SK-N-SH (cell line): ENCODE measurements at regions not wholly inside any gene's neighbourhood (a gene's known extent, or its start where the extent isn't known, plus 50 kb on each side); places are given as distances from the start of the nearest gene placed in this dataset.

Experiments used
- CHD2 ChIP-seq: fragments of 150-350 bp; IDR thresholded peaks from 2 replicates; pipeline ENCODE4 v1.6.1; 2018; ENCODE audit warnings: low read length; ENCODE audit not compliant: partially characterized antibody
- EP300 ChIP-seq, 2 experiments: IDR thresholded peaks; 2 replicates each; pipeline versions ENCODE4 v1.4.0 to v1.6.1; 2012; ENCODE audit warnings: borderline replicate concordance in 1 of 2, low read depth in 1 of 2, low read length in 1 of 2
- FOSL2 ChIP-seq: IDR thresholded peaks from 2 replicates; pipeline ENCODE4 v1.4.0; 2012; ENCODE audit warnings: low read depth, mild to moderate bottlenecking, moderate library complexity, borderline replicate concordance
- RCOR1 ChIP-seq: fragments of 150-350 bp; IDR thresholded peaks from 2 replicates; pipeline ENCODE4 v1.6.1; 2017; ENCODE audit warnings: antibody characterized with exemption, low read length
- SMC3 ChIP-seq: IDR thresholded peaks from 2 replicates; pipeline ENCODE4 v1.6.1; 2012; ENCODE audit warnings: low read depth, low read length, improper control_type of control experiment
- TF ChIP-seq, protein P1 (sequence below): fragments of 200-600 bp; sonication (generic); IDR thresholded peaks from 2 replicates; pipeline ENCODE4 v1.6.1; 2017; ENCODE audit warnings: antibody characterized with exemption, mild to moderate bottlenecking, moderate library complexity
- TF ChIP-seq, protein P2 (sequence below): IDR thresholded peaks from 2 replicates; pipeline ENCODE4 v1.4.0; 2012; ENCODE audit warnings: low read depth, borderline replicate concordance
- TF ChIP-seq, protein P3 (sequence below): IDR thresholded peaks from 2 replicates; pipeline ENCODE4 v1.4.0; 2012; ENCODE audit warnings: low read depth

DNA sequence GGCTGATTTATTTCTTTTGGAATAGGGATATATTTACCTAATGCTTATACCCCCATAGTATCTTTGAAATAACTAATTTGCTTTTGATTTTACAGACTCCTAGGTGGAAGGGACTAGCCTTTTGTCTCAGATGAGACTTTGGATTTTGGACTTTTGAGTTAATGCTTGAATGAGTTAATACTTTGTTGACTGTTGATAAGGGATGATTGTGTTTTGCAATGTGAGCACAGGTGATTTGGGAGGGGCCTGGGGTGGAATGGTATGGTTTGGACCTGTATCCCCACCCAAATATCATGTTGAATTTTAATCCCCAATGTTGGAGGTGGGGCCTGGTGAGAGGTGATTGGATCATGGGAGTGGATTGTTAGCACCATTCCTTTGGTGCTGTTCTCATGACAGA is 117.4 kb upstream of the ZC4H2 start:
- TF ChIP-seq, protein P1, sequence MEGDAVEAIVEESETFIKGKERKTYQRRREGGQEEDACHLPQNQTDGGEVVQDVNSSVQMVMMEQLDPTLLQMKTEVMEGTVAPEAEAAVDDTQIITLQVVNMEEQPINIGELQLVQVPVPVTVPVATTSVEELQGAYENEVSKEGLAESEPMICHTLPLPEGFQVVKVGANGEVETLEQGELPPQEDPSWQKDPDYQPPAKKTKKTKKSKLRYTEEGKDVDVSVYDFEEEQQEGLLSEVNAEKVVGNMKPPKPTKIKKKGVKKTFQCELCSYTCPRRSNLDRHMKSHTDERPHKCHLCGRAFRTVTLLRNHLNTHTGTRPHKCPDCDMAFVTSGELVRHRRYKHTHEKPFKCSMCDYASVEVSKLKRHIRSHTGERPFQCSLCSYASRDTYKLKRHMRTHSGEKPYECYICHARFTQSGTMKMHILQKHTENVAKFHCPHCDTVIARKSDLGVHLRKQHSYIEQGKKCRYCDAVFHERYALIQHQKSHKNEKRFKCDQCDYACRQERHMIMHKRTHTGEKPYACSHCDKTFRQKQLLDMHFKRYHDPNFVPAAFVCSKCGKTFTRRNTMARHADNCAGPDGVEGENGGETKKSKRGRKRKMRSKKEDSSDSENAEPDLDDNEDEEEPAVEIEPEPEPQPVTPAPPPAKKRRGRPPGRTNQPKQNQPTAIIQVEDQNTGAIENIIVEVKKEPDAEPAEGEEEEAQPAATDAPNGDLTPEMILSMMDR = no peak
- TF ChIP-seq, protein P2, sequence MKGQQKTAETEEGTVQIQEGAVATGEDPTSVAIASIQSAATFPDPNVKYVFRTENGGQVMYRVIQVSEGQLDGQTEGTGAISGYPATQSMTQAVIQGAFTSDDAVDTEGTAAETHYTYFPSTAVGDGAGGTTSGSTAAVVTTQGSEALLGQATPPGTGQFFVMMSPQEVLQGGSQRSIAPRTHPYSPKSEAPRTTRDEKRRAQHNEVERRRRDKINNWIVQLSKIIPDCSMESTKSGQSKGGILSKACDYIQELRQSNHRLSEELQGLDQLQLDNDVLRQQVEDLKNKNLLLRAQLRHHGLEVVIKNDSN = no peak
- TF ChIP-seq, protein P3, sequence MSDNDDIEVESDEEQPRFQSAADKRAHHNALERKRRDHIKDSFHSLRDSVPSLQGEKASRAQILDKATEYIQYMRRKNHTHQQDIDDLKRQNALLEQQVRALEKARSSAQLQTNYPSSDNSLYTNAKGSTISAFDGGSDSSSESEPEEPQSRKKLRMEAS = no peak
- TF ChIP-seq RCOR1 = no peak
- TF ChIP-seq EP300 (IDR thresholded peaks at IDR 0.05; ENCODE audit: borderline replicate concordance in 1 of 2, low read depth in 1 of 2, low read length in 1 of 2) = no peak
- no peak for TF ChIP-seq CHD2
- TF ChIP-seq SMC3 = no peak
- no peak for TF ChIP-seq FOSL2
